Neuronal stem cell (in vitro differentiated cells): ENCODE measurements at regions not wholly inside any gene's neighbourhood (a gene's known extent, or its start where the extent isn't known, plus 50 kb on each side); places are given as distances from the start of the nearest gene placed in this dataset.

Experiments used
- DNase-seq: peaks from one replicate; pipeline ENCODE4 v3.0.0-alpha.2; 2013; ENCODE audit warnings: low spot score
- H2AFZ ChIP-seq: one replicate; pipeline ENCODE4 v1.6.1; 2013; ENCODE audit warnings: mild to moderate bottlenecking, low read length, inconsistent platforms
- H2AK5ac ChIP-seq: 2 replicates; pipeline ENCODE4 v1.6.1; 2013; ENCODE audit warnings: low read depth, mild to moderate bottlenecking, inconsistent platforms, low read length, moderate library complexity, mixed read lengths
- H2BK120ac ChIP-seq: 2 replicates; pipeline ENCODE4 v1.6.1; 2013; ENCODE audit warnings: low read depth, mild to moderate bottlenecking, inconsistent platforms, low read length, moderate library complexity, mixed read lengths
- H2BK12ac ChIP-seq: one replicate; pipeline ENCODE4 v1.6.1; 2013; ENCODE audit warnings: low read length, inconsistent platforms
- H2BK15ac ChIP-seq: 2 replicates; pipeline ENCODE4 v1.6.1; 2013; ENCODE audit warnings: mild to moderate bottlenecking, low read length, inconsistent platforms, mixed read lengths
- H2BK5ac ChIP-seq: one replicate; pipeline ENCODE4 v1.6.1; 2013; ENCODE audit warnings: inconsistent platforms, mild to moderate bottlenecking, low read length, moderate library complexity
- H3K14ac ChIP-seq: one replicate; pipeline ENCODE4 v1.6.1; 2013; ENCODE audit warnings: low read length, inconsistent platforms
- H3K18ac ChIP-seq: 2 replicates; pipeline ENCODE4 v1.6.1; 2013; ENCODE audit warnings: low read length, inconsistent platforms
- H3K23ac ChIP-seq: 2 replicates; pipeline ENCODE4 v1.6.1; 2013; ENCODE audit warnings: low read depth, mild to moderate bottlenecking, mixed read lengths, low read length, inconsistent platforms; ENCODE audit not compliant: poor library complexity
- H3K27ac ChIP-seq: replicated peaks from 3 replicates; pipeline ENCODE4 v1.5.1; 2013; ENCODE audit warnings: low read length, inconsistent platforms
- H3K27me3 ChIP-seq, 3 experiments: 2 replicates each; pipeline ENCODE4 v1.6.1; 2013; ENCODE audit warnings: low read length in 3 of 3, mild to moderate bottlenecking in 2 of 3, inconsistent platforms in 1 of 3, low read depth in 1 of 3, mixed read lengths in 1 of 3, moderate library complexity in 1 of 3; ENCODE audit not compliant: control insufficient read depth in 3 of 3, insufficient read depth in 3 of 3
- H3K36me3 ChIP-seq, 2 donors: replicated peaks in 1 of 2; 2 replicates each; pipeline ENCODE4 v1.6.1; 2013; ENCODE audit warnings: low read length in 2 of 2; ENCODE audit not compliant: control insufficient read depth in 2 of 2, insufficient read depth in 2 of 2
- H3K4ac ChIP-seq: 2 replicates; pipeline ENCODE4 v1.6.1; 2013; ENCODE audit warnings: inconsistent platforms, mild to moderate bottlenecking, low read length, moderate library complexity
- H3K4me1 ChIP-seq, 2 donors: 1 replicate in 1 of 2; 2 replicates in 1 of 2; pipeline ENCODE4 v1.6.1; 2013; ENCODE audit warnings: low read length in 2 of 2, low read depth in 1 of 2; ENCODE audit not compliant: control insufficient read depth in 2 of 2, insufficient read depth in 1 of 2
- H3K4me2 ChIP-seq: one replicate; pipeline ENCODE4 v1.6.1; 2013; ENCODE audit warnings: mild to moderate bottlenecking, low read length, inconsistent platforms; ENCODE audit not compliant: insufficient read depth, poor library complexity, severe bottlenecking
- H3K4me3 ChIP-seq, 2 donors: 2 replicates each; pipeline ENCODE4 v1.5.1; 2013; ENCODE audit warnings: low read length in 2 of 2, mild to moderate bottlenecking in 2 of 2, inconsistent platforms in 1 of 2, moderate library complexity in 1 of 2
- H3K79me1 ChIP-seq: one replicate; pipeline ENCODE4 v1.6.1; 2013; ENCODE audit warnings: low read depth, mild to moderate bottlenecking, inconsistent platforms, low read length, moderate library complexity
- H3K9ac ChIP-seq: one replicate; pipeline ENCODE4 v1.6.1; 2013; ENCODE audit warnings: mild to moderate bottlenecking, low read depth, low read length, inconsistent platforms; ENCODE audit not compliant: poor library complexity
- H3K9me3 ChIP-seq, 2 donors: replicated peaks in 1 of 2; 2 replicates each; pipeline versions ENCODE3 to v1.6.1; 2013; ENCODE audit warnings: low read length in 2 of 2, mild to moderate bottlenecking in 2 of 2, inconsistent platforms in 1 of 2, low read depth in 1 of 2, mixed read lengths in 1 of 2, moderate library complexity in 1 of 2; ENCODE audit not compliant: control insufficient read depth in 2 of 2, insufficient read depth in 1 of 2
- H4K8ac ChIP-seq: one replicate; pipeline ENCODE4 v1.6.1; 2013; ENCODE audit warnings: low read depth, mild to moderate bottlenecking, inconsistent platforms, low read length, moderate library complexity
- H4K91ac ChIP-seq: one replicate; pipeline ENCODE4 v1.6.1; 2013; ENCODE audit warnings: low read length, low read depth, mild to moderate bottlenecking, inconsistent platforms; ENCODE audit not compliant: poor library complexity
- WGBS, 2 donors: extraction: QIAGEN DNeasy Blood & Tissue Kit; methylation state at CpG; one replicate each; pipeline ENCODE4 v1.1.7; 2013; ENCODE audit warnings: missing lambda C conversion rate in 2 of 2, mixed read lengths in 1 of 2; ENCODE audit not compliant: insufficient read length in 2 of 2, insufficient replicate concordance in 1 of 2; ENCODE audit errors: extremely low coverage in 2 of 2; 5-methylcytosine and 5-hydroxymethylcytosine counted together

GRCh38 chr17:22469101-22469880 lies 777.0 kb downstream of the KCNJ18 start:
- H2AK5ac ChIP-seq = no peak overlapping the region
- no peak overlapping the region for H3K9ac ChIP-seq
- no peaks in the 10 kb centered on the region for H3K36me3 ChIP-seq
- WGBS, 2 donors = no CpG with 5 or more reads among the region's 9 CpGs
- H3K27me3 ChIP-seq = no peaks in the 10 kb centered on the region
- no peak overlapping the region for H3K4me3 ChIP-seq
- no peak overlapping the region for H3K27ac ChIP-seq
- H3K9me3 ChIP-seq = peaks cover 0 to 26% of the 10 kb centered on the region in 2 donors
- H3K4me1 ChIP-seq = no peaks in the 10 kb centered on the region
- no peak overlapping the region for H3K4ac ChIP-seq
- no peak overlapping the region for H3K14ac ChIP-seq
- no peak overlapping the region for H3K23ac ChIP-seq
- H3K4me2 ChIP-seq = no peak overlapping the region
- H2BK12ac ChIP-seq = no peak overlapping the region
- DNase-seq = no peak
- no peaks in the 10 kb centered on the region for H3K79me1 ChIP-seq
- H4K8ac ChIP-seq = no peak overlapping the region
- H2BK5ac ChIP-seq = no peak overlapping the region
- H2AFZ ChIP-seq = no peak overlapping the region
- H4K91ac ChIP-seq = no peak overlapping the region
- no peak overlapping the region for H2BK15ac ChIP-seq
- H3K18ac ChIP-seq = no peak overlapping the region
- no peak overlapping the region for H2BK120ac ChIP-seq

GRCh38 chr17:22469941-22470340 lies 777.6 kb downstream of the KCNJ18 start:
- no peak overlapping the region for H2BK12ac ChIP-seq
- no peak overlapping the region for H2BK120ac ChIP-seq
- no peak overlapping the region for H3K14ac ChIP-seq
- no peak overlapping the region for H2AK5ac ChIP-seq
- no peak overlapping the region for H4K8ac ChIP-seq
- H3K4me1 ChIP-seq = no peaks in the 10 kb centered on the region
- no peak overlapping the region for H2BK15ac ChIP-seq
- no peak overlapping the region for H3K4me2 ChIP-seq
- H3K4ac ChIP-seq = no peak overlapping the region
- H3K4me3 ChIP-seq = no peak overlapping the region
- no peaks in the 10 kb centered on the region for H3K36me3 ChIP-seq
- H2BK5ac ChIP-seq = no peak overlapping the region
- DNase-seq = no peak
- no peak overlapping the region for H3K18ac ChIP-seq
- WGBS, 2 donors = no CpG with 5 or more reads among the region's 4 CpGs
- H3K9ac ChIP-seq = no peak overlapping the region
- peaks cover 0 to 25% of the 10 kb centered on the region in 2 donors for H3K9me3 ChIP-seq
- H2AFZ ChIP-seq = no peak overlapping the region
- no peak overlapping the region for H3K27ac ChIP-seq
- no peaks in the 10 kb centered on the region for H3K79me1 ChIP-seq
- H4K91ac ChIP-seq = no peak overlapping the region
- no peaks in the 10 kb centered on the region for H3K27me3 ChIP-seq
- no peak overlapping the region for H3K23ac ChIP-seq

- H4K8ac ChIP-seq = no peak overlapping the region
- no peak overlapping the region for H2AFZ ChIP-seq
- no peak overlapping the region for H2AK5ac ChIP-seq
- no peak overlapping the region for H2BK15ac ChIP-seq
- H2BK12ac ChIP-seq = no peak overlapping the region
- no peak overlapping the region for H3K23ac ChIP-seq
- no peak overlapping the region for H4K91ac ChIP-seq
- H3K9me3 ChIP-seq = peaks cover 0 to 22% of the 10 kb centered on the region in 2 donors
- no peak overlapping the region for H3K9ac ChIP-seq
- H3K14ac ChIP-seq = no peak overlapping the region
- WGBS, 2 donors = no CpG with 5 or more reads among the region's 7 CpGs
- no peak overlapping the region for H3K4me3 ChIP-seq
- H3K36me3 ChIP-seq = no peaks in the 10 kb centered on the region
- H3K4me1 ChIP-seq = no peaks in the 10 kb centered on the region
- H3K27ac ChIP-seq = no peak overlapping the region
- no peak overlapping the region for H3K4me2 ChIP-seq
- H3K27me3 ChIP-seq = no peaks in the 10 kb centered on the region
- no peak overlapping the region for H3K4ac ChIP-seq
- H2BK120ac ChIP-seq = no peak overlapping the region
- DNase-seq = no peak
- H3K79me1 ChIP-seq = no peaks in the 10 kb centered on the region
- no peak overlapping the region for H2BK5ac ChIP-seq
- no peak overlapping the region for H3K18ac ChIP-seq
Observed at GRCh38 chr17:22470411-22471175, 778.3 kb downstream of the KCNJ18 start.

GRCh38 chr17:22484826-22485225 lies 792.5 kb downstream of the KCNJ18 start:
- Histone ChIP-seq H3K36me3 (no peaks in the 10 kb centered on the region), H2AFZ (no peak overlapping the region), H4K91ac (no peak overlapping the region), H3K79me1 (peaks cover 2% of the 10 kb centered on the region), H3K9ac (no peak overlapping the region), H4K8ac (no peak overlapping the region), H3K9me3 (peaks cover 0 to 29% of the 10 kb centered on the region in 2 donors), H3K4me3 (no peak overlapping the region), H3K27me3 (no peaks in the 10 kb centered on the region), H2BK12ac (no peak overlapping the region), H3K18ac (no peak overlapping the region), H2AK5ac (no peak overlapping the region), H3K14ac (no peak overlapping the region), H2BK15ac (no peak overlapping the region), H2BK5ac (no peak overlapping the region), H3K4me1 (no peaks in the 10 kb centered on the region), H3K23ac (no peak overlapping the region), H3K4me2 (no peak overlapping the region), H2BK120ac (no peak overlapping the region), H3K4ac (no peak overlapping the region), H3K27ac (no peak overlapping the region)
- WGBS, 2 donors = no CpG with 5 or more reads among the region's 3 CpGs
- no peak for DNase-seq
